MM.1S (cell line): ENCODE measurements at regions not wholly inside any gene's neighbourhood (a gene's known extent, or its start where the extent isn't known, plus 50 kb on each side); places are given as distances from the start of the nearest gene placed in this dataset.

Source experiments
- DNase-seq: peaks from one replicate; pipeline ENCODE4 v3.0.0-alpha.2; 2015
- H2AFZ ChIP-seq: fragments of 300-600 bp; sonication (generic); 2 replicates; pipeline ENCODE4 v1.6.0; 2016; ENCODE audit warnings: antibody characterized with exemption, low read length
- H3F3A ChIP-seq: fragments of 300-600 bp; sonication (generic); 2 replicates; pipeline ENCODE4 v1.6.1; 2016; ENCODE audit warnings: mild to moderate bottlenecking, antibody characterized with exemption, low read length, moderate library complexity, mixed read lengths; ENCODE audit not compliant: insufficient read depth
- H3K27ac ChIP-seq: fragments of 300-600 bp; sonication (generic); 2 replicates; pipeline ENCODE4 v1.5.1; 2016; ENCODE audit warnings: mild to moderate bottlenecking, low read length
- H3K27me3 ChIP-seq: fragments of 300-600 bp; sonication (generic); replicated peaks from 2 replicates; pipeline ENCODE4 v1.6.0; 2016; ENCODE audit warnings: low read length; ENCODE audit not compliant: insufficient read depth
- H3K36me3 ChIP-seq: fragments of 300-600 bp; sonication (generic); replicated peaks from 2 replicates; pipeline ENCODE4 v1.6.1; 2016; ENCODE audit warnings: mild to moderate bottlenecking, low read length, mixed read lengths; ENCODE audit not compliant: insufficient read depth
- H3K4me1 ChIP-seq: fragments of 300-600 bp; sonication (generic); 2 replicates; pipeline ENCODE4 v1.6.1; 2016; ENCODE audit warnings: low read length, mixed read lengths
- H3K4me2 ChIP-seq: fragments of 300-600 bp; sonication (generic); 2 replicates; pipeline ENCODE4 v1.6.0; 2016; ENCODE audit warnings: low read depth, low read length
- H3K4me3 ChIP-seq: fragments of 300-600 bp; sonication (generic); 2 replicates; pipeline ENCODE4 v1.5.1; 2016; ENCODE audit warnings: low read length, mixed read lengths
- H3K79me2 ChIP-seq: fragments of 300-600 bp; sonication (generic); 2 replicates; pipeline ENCODE4 v1.6.1; 2016; ENCODE audit warnings: mixed run types, low read length, mixed read lengths
- H3K9ac ChIP-seq: fragments of 300-600 bp; sonication (generic); 2 replicates; pipeline ENCODE4 v1.6.1; 2016; ENCODE audit warnings: low read length, mixed read lengths
- H3K9me2 ChIP-seq: fragments of 300-600 bp; sonication (generic); replicated peaks from 2 replicates; pipeline ENCODE4 v1.6.1; 2016; ENCODE audit warnings: mild to moderate bottlenecking, low read length, mixed read lengths; ENCODE audit not compliant: insufficient read depth
- H3K9me3 ChIP-seq: fragments of 300-600 bp; sonication (generic); replicated peaks from 2 replicates; pipeline ENCODE4 v1.6.1; 2016; ENCODE audit warnings: mild to moderate bottlenecking, low read length, mixed read lengths; ENCODE audit not compliant: insufficient read depth
- H4K20me1 ChIP-seq: fragments of 300-600 bp; sonication (generic); 2 replicates; pipeline ENCODE4 v1.6.1; 2016; ENCODE audit warnings: mild to moderate bottlenecking, low read length, moderate library complexity, mixed read lengths; ENCODE audit not compliant: insufficient read depth
- CTCF ChIP-seq: fragments of 300-600 bp; sonication (generic); IDR thresholded peaks from 2 replicates; pipeline ENCODE4 v1.5.1; 2016; ENCODE audit warnings: antibody characterized with exemption, low read length, mixed read lengths
- EZH2 ChIP-seq: fragments of 300-600 bp; sonication (generic); optimal IDR thresholded peaks from 2 replicates; pipeline ENCODE3; 2017; ENCODE audit warnings: low read depth, mild to moderate bottlenecking, antibody characterized with exemption, low read length, mixed read lengths
- EZH2phosphoT487 ChIP-seq: fragments of 300-600 bp; sonication (generic); IDR thresholded peaks from 2 replicates; pipeline ENCODE4 v1.6.1; 2018; ENCODE audit warnings: antibody characterized with exemption, low read length

- H3K79me2 ChIP-seq = no peaks in the 10 kb centered on the region
- no peak overlapping the region for H3K4me3 ChIP-seq
- H3K9me2 ChIP-seq = no peaks in the 10 kb centered on the region
- H3K4me1 ChIP-seq = no peaks in the 10 kb centered on the region
- H4K20me1 ChIP-seq = no peaks in the 10 kb centered on the region
- no peak overlapping the region for H3K27ac ChIP-seq
- no peak overlapping the region for H2AFZ ChIP-seq
- H3K9ac ChIP-seq = no peak overlapping the region
- no peaks in the 10 kb centered on the region for H3K27me3 ChIP-seq
- H3K9me3 ChIP-seq = no peaks in the 10 kb centered on the region
- no peaks in the 10 kb centered on the region for H3K36me3 ChIP-seq
- H3F3A ChIP-seq = no peaks in the 10 kb centered on the region
- H3K4me2 ChIP-seq = no peak overlapping the region
- TF ChIP-seq EZH2 (no peak), CTCF (no peak), EZH2phosphoT487 (no peak)
- no peak for DNase-seq
These were observed 72.4 kb upstream of the IFNAR2 start for GRCh38 chr21:33157303-33157702.

- H3K36me3 ChIP-seq = no peaks in the 10 kb centered on the region
- no peaks in the 10 kb centered on the region for H3K9me3 ChIP-seq
- no peak overlapping the region for H3K4me2 ChIP-seq
- H3K27ac ChIP-seq = no peak overlapping the region
- no peak for DNase-seq
- no peaks in the 10 kb centered on the region for H3K79me2 ChIP-seq
- no peaks in the 10 kb centered on the region for H3K27me3 ChIP-seq
- no peaks in the 10 kb centered on the region for H4K20me1 ChIP-seq
- no peaks in the 10 kb centered on the region for H3K9me2 ChIP-seq
- H3F3A ChIP-seq = no peaks in the 10 kb centered on the region
- H3K9ac ChIP-seq = no peak overlapping the region
- no peak overlapping the region for H3K4me3 ChIP-seq
- TF ChIP-seq EZH2 (no peak), CTCF (no peak), EZH2phosphoT487 (no peak)
- no peak overlapping the region for H2AFZ ChIP-seq
- H3K4me1 ChIP-seq = no peaks in the 10 kb centered on the region
These were observed 71.1 kb upstream of the IFNAR2 start for GRCh38 chr21:33158654-33159053.

- TF ChIP-seq EZH2 = no peak
- H3K4me1 ChIP-seq = no peaks in the 10 kb centered on the region
- no peaks in the 10 kb centered on the region for H3K79me2 ChIP-seq
- no peaks in the 10 kb centered on the region for H3F3A ChIP-seq
- no peak for DNase-seq
- H3K4me3 ChIP-seq = no peak overlapping the region
- H3K27ac ChIP-seq = no peak overlapping the region
- no peaks in the 10 kb centered on the region for H3K9me3 ChIP-seq
- H3K4me2 ChIP-seq = no peak overlapping the region
- H2AFZ ChIP-seq = no peak overlapping the region
- H3K36me3 ChIP-seq = no peaks in the 10 kb centered on the region
- H4K20me1 ChIP-seq = no peaks in the 10 kb centered on the region
- H3K27me3 ChIP-seq = no peaks in the 10 kb centered on the region
- no peaks in the 10 kb centered on the region for H3K9me2 ChIP-seq
- H3K9ac ChIP-seq = no peak overlapping the region
These were observed 67.2 kb upstream of the IFNAR2 start for GRCh38 chr21:33162436-33162951.

GRCh38 chr21:33168886-33169285 is 60.9 kb upstream of the IFNAR2 start:
- H3K9me3 ChIP-seq = no peaks in the 10 kb centered on the region
- no peak overlapping the region for H3K9ac ChIP-seq
- no peaks in the 10 kb centered on the region for H3F3A ChIP-seq
- H3K27me3 ChIP-seq = no peaks in the 10 kb centered on the region
- no peaks in the 10 kb centered on the region for H3K36me3 ChIP-seq
- H4K20me1 ChIP-seq = no peaks in the 10 kb centered on the region
- H3K4me3 ChIP-seq = no peak overlapping the region
- no peak for DNase-seq
- H3K9me2 ChIP-seq = no peaks in the 10 kb centered on the region
- no peaks in the 10 kb centered on the region for H3K4me1 ChIP-seq
- H2AFZ ChIP-seq = no peak overlapping the region
- TF ChIP-seq EZH2 = no peak
- TF ChIP-seq CTCF = no peak
- no peak for TF ChIP-seq EZH2phosphoT487
- no peak overlapping the region for H3K4me2 ChIP-seq
- H3K79me2 ChIP-seq = no peaks in the 10 kb centered on the region
- H3K27ac ChIP-seq = no peak overlapping the region
